Lower leg skin (tissue), 3 donors: ENCODE measurements at regions not wholly inside any gene's neighbourhood (a gene's known extent, or its start where the extent isn't known, plus 50 kb on each side); places are given as distances from the start of the nearest gene placed in this dataset.

Experiments
- POLR2A ChIP-seq, 2 donors: fragments of 450-650 bp; IDR thresholded peaks; one replicate each; pipeline ENCODE4 v1.6.1; 2016 to 2017; ENCODE audit warnings: antibody characterized with exemption in 2 of 2, mild to moderate bottlenecking in 1 of 2, moderate library complexity in 1 of 2
- TF ChIP-seq, protein P1 (sequence below), 3 donors: fragments of 450-650 bp; IDR thresholded peaks; one replicate each; pipeline ENCODE4 v1.5.1; 2016; ENCODE audit warnings: antibody characterized with exemption in 3 of 3, mild to moderate bottlenecking in 3 of 3, moderate library complexity in 2 of 3

DNA sequence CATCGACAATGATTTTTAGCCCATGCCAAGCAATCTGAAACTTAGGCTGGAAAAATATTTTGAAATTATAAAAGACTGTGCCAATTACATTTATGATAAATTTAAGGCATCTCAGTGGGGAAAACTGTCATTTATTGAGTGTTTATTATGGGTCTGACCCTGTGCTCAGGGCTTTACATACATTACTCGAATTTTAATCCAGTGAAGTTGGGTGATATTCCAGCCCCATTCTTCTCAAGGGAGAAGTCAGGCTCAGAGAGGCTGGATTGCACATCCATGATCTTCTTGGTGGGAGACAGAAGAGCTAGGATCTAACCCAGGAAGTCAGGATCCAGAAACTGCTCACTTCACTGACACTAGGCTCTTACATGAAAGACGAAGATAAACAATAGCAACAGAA is 260.8 kb downstream of the QDPR start:
- no peak for TF ChIP-seq POLR2A (IDR thresholded peaks at IDR 0.05)
- TF ChIP-seq, protein P1, sequence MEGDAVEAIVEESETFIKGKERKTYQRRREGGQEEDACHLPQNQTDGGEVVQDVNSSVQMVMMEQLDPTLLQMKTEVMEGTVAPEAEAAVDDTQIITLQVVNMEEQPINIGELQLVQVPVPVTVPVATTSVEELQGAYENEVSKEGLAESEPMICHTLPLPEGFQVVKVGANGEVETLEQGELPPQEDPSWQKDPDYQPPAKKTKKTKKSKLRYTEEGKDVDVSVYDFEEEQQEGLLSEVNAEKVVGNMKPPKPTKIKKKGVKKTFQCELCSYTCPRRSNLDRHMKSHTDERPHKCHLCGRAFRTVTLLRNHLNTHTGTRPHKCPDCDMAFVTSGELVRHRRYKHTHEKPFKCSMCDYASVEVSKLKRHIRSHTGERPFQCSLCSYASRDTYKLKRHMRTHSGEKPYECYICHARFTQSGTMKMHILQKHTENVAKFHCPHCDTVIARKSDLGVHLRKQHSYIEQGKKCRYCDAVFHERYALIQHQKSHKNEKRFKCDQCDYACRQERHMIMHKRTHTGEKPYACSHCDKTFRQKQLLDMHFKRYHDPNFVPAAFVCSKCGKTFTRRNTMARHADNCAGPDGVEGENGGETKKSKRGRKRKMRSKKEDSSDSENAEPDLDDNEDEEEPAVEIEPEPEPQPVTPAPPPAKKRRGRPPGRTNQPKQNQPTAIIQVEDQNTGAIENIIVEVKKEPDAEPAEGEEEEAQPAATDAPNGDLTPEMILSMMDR (IDR thresholded peaks at IDR 0.05), result no peak
